SKM-1 treated with dmso at 0.1 percent for 144 hours (cell line): ENCODE measurements at regions not wholly inside any gene's neighbourhood (a gene's known extent, or its start where the extent isn't known, plus 50 kb on each side); places are given as distances from the start of the nearest gene placed in this dataset.
A peak's percentile ranks its signal among the peaks of the same experiment; 100 is the strongest.

Experiments
- DNase-seq: peaks from one replicate; lab custom pipeline; 2025; ENCODE audit not compliant: unreplicated experiment; lab: John Stamatoyannopoulos, UW

- no peak for DNase-seq
These were observed 130.4 kb downstream of the MBL2 start for GRCh38 chr10:52642208-52642607.

- DNase-seq = peak; percentile 34
These were observed 128.0 kb downstream of the MBL2 start for GRCh38 chr10:52644373-52645186.

DNA sequence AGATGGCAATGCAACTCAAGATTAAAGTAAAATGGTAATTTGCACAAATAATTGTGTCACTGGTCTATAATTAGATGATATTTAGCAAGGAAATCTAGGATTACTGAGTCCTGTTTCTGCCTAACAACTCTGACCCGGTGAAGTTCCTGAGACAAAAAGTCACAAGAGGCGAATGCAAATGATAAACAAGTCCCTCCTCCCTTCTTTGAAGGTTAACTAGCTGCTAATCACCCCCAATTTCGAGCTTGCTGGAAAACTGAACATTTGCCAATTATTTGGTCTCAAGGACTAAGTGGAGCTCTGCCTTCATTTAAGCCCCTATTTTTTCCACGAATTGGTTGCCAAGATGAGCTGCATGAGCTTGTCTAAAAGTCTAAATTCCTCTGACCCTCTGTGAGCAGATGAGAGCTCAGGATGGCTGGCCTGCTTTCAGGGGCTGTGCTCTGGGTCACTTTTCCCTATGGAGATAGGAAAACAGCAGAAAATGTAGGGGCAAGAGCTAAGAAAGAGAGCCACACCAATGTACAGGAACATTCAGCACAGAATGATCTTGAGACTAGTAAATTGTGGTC, 127.3 kb downstream of the MBL2 start:
- no peak for DNase-seq

GRCh38 chr10:52649511-52649910, 123.1 kb downstream of the MBL2 start:
- DNase-seq = no peak

DNA sequence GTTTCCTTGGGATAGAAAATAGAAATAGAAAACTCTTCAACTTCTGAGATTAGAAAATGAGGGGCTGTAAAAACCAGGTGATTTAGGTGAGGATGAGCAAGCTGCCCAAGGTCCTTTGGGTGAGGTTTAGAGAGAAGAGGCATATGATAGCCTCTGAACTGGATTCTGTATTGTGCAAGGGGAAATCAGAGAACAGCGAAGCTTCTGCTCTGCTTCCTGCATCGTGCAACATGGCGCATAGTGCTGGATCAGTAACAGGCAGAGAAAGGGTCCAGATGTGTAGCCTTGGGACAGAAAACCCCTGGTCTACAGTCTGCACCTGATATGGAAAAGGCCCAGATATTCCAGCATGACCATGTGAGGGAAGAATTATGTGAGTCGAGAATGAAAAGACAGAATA, 121.7 kb downstream of the MBL2 start:
- no peak for DNase-seq

DNA sequence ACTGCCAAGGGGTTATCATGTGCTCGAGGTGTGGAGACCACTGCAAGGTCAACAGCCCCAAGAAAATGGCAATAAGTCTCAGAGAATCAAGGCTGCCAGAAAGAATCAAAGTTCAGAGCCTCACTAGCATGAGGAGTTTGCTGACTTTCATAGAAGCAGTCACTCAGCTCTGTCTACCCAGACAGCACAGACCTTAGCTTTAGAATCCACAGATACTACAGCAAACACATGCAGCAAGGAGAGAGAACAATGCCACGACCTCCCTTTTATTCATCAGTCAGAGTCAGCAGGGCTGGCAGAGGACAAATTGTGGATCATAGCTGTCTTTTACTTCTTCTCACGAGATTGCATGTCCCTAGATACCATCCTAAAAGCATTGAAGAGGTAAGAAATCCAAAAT, 121.3 kb downstream of the MBL2 start:
- DNase-seq = no peak

DNA sequence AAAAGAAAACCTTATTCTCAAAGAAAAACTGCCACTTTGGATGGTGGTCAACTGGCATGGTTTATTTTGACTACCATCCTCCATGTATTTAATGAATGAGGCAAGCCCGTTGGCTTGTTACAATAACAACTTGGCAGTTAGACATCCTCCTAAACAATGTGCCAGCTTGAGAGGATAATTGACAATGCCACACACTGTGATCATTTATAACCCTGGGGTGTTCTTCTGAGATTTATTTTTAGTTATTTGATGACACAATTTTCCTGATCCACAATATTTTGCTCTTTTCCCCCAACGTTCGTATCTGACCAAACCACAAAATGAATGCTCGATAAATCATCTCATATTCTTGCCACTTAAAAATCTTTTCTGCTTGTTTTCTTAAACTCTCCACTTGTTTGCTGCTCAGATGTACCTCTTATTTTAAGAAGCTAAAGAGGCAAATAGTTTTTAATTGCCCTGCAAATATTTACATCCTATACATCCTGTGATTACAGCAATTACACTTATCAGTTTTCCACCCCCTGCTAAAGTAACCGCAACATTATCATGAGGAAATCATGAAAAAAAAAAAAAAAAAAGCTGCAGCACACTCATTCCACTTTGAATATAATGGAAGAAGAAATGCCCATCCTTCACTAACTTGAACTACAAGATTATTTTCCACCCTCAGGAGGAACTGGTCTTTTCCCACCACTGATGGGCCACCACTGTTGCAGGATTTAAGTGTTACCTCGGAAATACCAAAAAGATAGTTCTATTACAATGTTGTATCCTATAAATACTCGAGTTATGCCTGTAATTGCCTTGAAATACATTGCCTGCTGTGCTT, 119.9 kb downstream of the MBL2 start:
- DNase-seq = no peak

GRCh38 chr10:52653263-52653909, 119.2 kb downstream of the MBL2 start:
- DNase-seq = no peak

- no peak for DNase-seq
These were observed 118.4 kb downstream of the MBL2 start for GRCh38 chr10:52654201-52654600.

GRCh38 chr10:52658112-52658511, 114.5 kb downstream of the MBL2 start:
- DNase-seq = no peak

- DNase-seq = no peak
These were observed 113.5 kb downstream of the MBL2 start for GRCh38 chr10:52659085-52659484.

DNA sequence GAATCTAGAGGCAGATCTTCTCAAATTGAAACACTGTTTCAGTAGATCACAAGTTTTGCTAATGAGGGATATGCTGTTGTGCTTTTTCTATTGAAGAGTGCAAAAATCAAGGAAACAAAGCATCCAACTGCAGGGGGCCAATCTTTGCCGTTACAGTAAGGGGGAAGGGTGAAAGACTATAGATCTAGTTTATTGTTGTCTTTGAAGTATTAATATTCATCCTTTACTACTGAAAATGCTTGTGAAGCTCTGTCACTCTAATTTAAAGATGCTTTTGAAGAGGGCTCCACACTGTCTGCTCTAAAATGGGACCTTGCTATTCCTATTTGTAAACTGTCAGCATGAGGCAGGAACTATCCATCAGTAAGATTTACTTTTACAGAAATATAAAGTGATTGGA, 110.3 kb downstream of the MBL2 start:
- no peak for DNase-seq

DNA sequence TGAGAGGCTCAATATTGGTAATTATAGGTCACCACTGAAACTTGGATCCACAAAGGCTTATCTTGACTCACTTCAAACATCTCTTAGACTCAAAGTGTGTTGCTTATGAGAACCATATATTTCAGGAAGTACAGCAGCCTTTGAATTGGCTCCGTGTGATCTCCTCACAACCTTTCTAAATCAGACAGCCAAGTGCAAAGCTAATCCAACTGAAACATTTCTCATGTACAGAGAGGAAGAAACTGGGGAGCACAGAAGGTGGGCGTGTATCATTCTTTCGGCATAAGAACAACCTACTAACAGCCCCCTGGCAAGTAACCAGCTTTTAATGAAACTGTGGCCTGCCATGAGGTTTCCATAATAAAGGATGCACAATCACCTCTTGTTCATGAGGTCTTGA, 109.4 kb downstream of the MBL2 start:
- DNase-seq = no peak

- DNase-seq = no peak
These were observed 108.0 kb downstream of the MBL2 start for GRCh38 chr10:52664629-52665028.

DNA sequence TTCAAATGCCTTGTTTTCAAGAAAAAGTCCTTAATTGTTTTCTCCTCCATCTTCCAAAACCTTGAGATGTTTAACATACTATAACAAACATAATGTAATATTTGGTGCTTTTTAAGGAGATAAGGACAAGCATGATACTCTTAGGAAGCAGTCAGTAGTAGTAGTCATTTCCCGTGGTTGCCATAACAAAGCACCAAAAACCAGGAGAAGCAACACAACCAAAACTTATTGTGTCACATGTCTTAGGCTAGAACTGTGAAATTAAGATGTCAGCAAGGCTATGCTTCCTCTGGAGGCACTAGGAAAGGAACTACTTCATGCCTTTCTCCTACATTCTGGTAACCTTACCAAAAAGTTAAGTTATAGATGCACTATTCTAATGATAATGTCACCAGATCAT, 106.8 kb downstream of the MBL2 start:
- no peak for DNase-seq

DNA sequence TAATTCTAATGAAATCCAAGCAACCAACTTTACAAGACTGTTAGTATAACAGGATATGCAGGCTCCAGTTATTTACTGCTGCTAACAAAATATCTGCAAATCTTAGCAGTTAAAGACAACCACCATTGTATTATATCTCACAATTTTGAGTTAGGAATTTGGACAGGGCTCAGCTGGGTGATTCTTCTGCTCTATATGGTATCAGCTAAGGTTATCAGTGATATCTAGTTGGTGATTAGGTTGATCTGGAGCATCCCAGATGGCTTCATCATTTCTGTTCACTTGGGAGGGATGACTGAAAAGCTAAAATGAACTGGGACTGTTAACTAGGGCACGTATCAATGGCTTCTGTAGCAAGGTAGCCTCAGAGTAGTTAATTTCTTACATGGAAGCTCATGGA, 105.7 kb downstream of the MBL2 start:
- DNase-seq = no peak

DNA sequence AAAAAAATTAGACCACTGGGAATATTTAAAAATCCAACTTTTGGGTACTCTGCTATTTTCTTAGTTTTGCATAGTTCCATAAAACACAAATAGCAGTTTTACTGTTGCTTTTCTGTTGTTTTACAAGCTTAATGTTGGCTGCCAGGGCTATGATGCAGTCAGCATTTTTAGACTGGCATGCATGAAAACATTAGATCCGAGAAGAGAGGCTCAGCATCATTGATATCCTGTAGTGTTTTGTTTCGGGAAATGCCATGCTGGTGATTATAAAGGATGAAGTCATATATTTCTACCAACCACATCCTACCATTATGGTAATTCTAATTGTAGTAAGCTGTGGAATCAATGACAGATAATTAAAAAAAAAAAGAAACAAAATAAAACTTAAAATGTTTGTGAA, 104.6 kb downstream of the MBL2 start:
- no peak for DNase-seq

DNA sequence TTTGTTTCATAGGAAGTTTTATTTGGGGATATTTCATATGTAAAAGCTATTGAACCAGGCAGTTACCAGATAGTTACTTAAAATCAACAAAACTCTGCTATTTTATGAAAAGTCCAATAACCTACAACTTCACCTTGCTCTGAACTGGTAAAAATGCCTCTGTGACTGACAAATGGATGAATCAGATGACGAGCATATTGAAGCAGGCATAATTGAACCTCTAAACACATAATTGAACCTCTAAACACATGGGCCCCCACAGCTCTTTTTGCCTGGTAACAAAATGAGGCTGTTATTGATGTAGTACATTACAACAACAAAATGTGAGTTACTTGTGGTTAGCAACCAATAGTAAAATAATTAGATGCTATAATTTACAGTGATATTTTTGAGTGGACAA, 99.7 kb downstream of the MBL2 start:
- DNase-seq = no peak

GRCh38 chr10:52673468-52673867, 99.1 kb downstream of the MBL2 start:
- DNase-seq = no peak

DNA sequence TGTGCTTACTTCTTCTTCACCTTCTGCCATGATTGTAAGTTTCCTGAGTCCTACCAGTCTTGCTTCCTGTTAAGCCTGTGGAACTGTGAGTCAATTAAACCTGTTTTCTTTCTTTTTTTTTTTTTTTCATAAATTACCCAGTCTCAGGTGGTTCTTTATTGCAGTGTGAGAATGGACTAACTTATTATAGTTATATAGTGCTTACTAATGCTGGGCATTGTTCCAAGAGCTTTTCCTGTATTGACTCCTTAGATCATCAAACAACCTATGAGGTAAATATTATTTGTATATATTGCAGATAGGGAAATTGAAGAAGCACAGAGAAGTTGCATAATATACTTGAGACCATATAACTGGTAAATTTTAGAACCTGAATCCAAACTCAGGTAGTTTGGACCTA, 98.1 kb downstream of the MBL2 start:
- no peak for DNase-seq

- no peak for DNase-seq
These were observed 95.5 kb downstream of the MBL2 start for GRCh38 chr10:52677086-52677485.

DNA sequence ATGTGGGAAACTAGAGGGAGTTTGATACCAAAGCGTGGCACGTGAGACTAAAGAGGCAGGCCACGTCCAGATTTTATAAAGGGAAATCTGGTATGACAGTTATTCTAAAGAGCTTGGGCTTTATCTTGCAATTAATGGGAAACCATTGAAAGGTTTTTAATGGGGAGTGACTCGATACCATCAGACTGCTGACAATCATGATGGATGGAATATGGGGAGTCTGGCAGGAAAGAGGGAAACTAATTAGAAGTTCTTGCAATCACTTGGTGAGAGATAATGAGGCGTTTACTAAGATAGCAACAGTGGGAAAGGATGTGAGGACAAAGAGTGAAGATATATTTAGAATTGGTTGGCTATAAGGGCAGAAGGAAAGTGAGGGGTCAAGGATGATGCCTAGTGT, 94.0 kb downstream of the MBL2 start:
- DNase-seq = no peak
